HT1080 (cell line): ENCODE measurements at regions not wholly inside any gene's neighbourhood (a gene's known extent, or its start where the extent isn't known, plus 50 kb on each side); places are given as distances from the start of the nearest gene placed in this dataset. TPM values are rescaled to one million over a fixed set of nuclear protein-coding genes. Genes with fewer than 3 reads are reported as not detected.
"Not testable (repeated sequence)": the region's sequence is repeated elsewhere in the genome, so short reads cannot be mapped to it uniquely, and the experiment has no call there.

Experiments
- DNase-seq: peaks from one replicate; pipeline ENCODE4 v3.0.0-alpha.2; 2015; ENCODE audit warnings: low read depth
- small RNA-seq: library from RNA; depleted of rRNA; stranded (forward); fragments of <200 nt; gene quantifications from one replicate; pipeline ENCODE3, GENCODE V24; 2014

DNA sequence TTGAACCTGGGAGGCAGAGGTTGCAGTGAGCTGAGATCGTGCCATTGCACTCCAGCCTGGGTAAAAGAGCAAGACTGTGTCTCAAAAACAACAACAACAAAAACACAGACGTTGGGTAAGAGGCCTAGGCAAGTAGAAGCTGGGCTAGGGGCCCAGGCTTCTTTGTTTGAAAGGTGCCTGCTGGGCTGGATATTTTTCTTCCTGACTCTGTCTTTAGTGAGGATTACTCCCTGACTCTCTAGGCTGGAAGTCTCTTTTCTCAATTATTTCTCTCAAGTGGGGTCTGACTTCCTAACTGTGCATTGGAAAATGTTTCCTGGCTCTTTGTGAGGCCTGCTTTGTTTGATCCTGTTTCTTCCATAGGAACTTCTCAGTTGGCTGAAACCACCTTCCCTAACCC is 76.5 kb upstream of the DTNBP1 start:
- no peak for DNase-seq

DNA sequence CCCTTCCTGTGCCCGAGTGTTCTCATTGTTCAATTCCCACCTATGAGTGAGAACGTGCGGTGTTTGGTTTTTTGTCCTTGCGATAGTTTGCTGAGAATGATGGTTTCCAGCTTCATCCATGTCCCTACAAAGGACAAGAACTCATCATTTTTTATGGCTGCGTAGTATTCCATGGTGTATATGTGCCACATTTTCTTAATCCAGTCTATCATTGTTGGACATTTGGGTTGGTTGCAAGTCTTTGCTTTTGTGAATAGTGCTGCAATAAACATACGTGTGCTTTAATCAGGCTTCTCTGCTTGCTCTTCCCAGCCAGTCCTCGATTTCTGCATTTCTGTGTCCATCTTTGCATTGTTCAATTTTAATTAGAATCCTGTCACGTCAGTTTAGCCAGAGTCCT is 75.4 kb upstream of the DTNBP1 start:
- DNase-seq: not testable (repeated sequence)

DNA sequence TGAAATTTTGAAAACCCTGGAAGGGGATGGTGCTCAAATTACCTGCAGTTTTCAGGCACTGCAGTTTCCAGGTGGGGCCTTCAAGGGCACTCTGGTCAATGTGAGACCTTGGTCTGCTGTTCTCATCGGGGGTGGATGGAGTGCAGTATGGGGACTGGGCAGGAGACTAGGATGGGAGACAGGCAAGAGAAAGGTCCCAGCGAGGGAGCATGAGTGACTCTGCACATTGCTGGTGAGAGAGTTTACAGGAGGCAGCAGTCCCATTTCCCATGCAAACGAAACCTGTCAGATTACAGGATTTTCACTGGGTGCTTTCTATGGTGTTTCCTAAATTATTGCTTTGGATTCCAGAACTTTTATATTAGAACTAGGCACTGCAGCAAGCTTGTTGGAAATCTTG is 73.5 kb upstream of the DTNBP1 start:
- DNase-seq: no peak

DNA sequence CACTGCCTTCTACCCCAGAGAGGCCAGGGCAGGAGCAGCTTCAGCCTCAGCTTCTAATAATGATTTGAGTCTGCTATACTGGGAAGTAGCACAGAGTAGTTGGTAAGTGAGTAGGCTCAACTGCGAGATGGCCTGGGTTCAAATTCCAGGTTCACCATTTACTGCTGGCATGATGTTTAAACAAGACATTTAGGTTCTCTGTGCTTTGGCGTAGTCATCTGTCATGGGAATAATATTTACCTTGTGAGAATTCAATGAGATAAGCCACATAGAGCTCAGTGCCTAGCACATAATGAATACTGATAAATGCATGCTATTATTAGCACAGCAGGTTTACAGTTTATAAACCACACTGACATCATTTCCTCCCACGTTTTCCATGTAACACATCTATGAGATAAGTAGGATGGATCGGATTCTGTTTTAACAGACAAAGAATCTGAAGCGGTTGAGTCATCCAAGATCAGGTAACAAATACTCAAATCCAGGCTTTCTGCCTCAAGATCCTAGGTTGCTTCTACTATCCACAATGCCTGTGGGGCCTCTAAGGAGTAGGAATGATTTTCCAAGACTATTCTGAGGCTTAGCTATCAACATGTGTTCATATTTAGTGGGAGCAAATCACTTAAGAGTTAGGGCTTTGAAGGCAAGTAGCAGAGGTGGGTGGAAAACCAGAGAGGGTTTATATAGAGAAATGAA is 72.9 kb upstream of the DTNBP1 start:
- DNase-seq: peak; percentile 64

DNA sequence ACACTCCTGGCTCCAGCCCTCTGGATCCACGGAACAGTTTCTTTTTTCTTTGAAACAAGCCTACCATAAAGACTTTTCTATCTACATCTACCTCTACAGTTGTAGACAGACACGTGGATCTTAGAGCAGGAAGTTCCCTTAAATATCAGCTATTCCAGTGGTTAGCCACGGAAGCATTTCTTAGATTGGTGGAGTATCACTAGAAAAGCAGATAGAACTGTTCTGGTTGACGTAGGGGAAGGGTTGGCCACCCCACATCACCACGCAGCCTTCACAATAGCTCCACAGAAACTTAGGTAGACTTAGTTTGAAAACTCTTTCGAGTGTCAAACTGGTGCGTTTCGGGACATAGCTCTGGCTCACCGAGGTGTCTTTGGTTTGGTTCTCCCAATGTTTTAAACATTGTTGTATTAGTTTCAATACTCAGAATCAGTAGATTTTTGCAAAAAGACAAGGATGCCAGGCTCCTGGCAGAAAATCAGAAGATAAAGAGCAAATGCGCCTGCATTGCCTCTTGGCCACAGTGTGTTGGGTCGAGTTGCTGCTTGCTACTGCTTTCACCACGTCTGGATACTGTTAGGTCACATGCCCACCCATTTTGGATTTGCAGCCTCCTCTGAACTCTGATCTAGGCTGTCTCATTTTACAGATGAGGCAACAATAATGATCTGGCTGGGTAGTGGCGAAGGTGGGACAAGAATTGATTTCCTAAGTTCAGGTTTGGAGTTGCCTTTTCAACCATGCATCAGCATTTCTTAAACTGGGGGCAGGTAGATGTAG is 71.5 kb upstream of the DTNBP1 start:
- no peak for DNase-seq

DNA sequence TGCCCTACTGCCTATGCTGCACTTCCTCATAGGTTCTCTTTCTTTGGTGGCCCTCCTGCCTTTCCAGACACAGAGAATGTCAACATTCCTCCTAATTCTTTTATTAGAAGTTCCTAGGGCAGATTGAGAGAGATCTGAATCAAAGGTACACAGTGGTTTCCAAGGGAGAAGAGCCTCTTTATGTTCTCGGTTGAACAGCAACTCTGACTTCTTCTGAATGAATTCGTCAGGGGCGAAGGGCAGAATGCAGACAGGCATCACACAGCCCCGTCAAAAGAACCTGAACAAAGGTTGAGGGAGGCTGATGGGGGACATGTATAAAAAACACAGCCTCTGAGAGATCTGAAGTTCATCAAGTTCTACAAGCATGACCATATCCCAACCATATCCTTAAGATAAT is 68.1 kb upstream of the DTNBP1 start:
- no peak for DNase-seq

DNA sequence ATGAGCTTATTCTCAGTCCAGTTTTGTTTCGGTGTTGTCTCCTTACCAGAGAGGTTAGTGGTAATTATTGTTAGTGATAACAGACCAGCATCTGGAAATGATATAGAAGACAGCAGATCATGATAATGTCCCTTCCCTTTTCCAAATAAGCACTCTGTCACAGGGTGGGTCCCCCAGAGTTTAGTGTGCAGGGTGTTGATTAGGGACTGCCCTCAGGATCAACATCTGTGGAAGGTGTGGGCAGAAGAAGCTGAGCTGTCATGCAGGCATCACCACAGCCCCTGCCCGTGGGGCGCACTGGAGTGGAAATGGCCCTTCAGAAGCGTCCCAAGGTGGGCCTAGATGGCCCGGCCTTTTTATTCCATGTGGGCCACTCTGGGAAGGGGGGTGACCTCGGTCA is 67.6 kb upstream of the DTNBP1 start:
- DNase-seq: no peak

DNA sequence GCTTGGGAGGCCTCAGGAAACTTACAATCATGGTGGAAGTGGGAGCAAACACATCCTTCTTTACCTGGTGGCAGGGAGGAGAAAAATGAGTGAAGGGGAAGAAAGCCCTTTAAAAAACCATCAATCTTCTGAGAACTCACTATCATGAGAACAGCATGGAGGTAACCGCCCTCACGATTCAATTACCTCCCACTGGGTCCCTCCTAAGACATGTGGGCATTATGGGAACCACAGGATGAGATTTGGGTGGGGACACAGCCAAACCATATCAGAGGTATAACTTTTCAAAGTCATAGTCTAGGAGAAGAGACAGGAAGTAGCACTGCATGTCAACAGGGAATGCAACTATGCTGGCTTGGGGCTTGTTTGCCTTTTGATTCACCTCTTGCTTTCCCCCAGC is 59.9 kb upstream of the DTNBP1 start:
- DNase-seq: no peak

DNA sequence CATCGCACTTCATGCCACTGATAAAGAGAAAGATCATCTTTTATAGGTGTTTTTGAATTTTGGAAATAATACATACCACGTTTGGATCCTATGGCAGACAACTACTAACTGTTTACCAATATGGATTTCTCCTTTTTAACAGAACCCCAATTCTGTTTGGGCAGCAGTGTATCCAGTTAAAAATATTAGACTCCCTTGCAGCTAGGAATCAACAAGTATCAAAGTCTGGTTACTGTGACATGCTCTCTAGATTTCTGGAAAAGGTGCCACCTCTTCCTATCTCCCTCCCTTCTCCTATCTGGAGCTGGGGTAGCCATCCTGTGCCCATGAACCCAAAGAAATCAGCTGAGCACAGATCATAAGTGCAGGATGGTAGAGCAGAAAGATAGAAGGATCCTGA is 54.1 kb upstream of the DTNBP1 start:
- DNase-seq: no peak

DNA sequence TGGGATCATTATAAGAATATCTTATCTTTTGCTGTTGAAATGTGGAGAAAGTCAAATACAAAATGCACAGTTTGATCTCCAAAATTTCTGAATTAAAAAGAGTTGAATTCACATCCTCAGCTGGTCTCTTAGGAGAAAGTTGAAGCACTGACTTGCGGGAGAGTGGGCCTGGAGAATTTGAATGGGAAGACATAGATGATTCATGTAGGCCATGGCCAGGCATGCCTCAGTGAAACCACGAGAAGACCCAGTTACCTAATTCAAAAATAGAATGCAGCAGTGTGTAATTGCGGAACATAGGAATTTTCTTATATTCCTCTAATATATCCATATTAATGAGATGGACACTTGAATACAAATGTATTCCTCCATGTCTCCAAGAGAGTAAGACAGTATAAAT is 53.0 kb upstream of the DTNBP1 start:
- DNase-seq: no peak

DNA sequence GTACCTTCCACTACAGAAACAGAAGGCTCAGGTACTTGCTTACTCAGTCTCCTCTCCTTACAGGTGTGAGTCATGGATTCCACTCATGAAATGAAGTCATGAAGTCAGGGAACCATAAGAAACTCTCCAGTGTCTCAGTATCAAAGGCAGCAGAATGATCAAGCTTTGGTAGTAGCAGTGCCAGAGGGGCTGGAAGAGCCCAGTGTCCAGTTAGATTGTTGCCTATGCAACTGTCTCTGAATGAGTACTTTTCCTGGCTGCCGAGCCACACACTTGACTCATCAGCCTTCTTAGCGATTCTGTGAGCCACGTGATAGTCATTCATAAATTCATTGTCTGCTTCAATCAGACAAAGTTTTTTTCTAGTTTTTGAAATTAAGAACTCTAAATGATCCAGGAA is 52.2 kb upstream of the DTNBP1 start:
- DNase-seq: peak; percentile 53

DNA sequence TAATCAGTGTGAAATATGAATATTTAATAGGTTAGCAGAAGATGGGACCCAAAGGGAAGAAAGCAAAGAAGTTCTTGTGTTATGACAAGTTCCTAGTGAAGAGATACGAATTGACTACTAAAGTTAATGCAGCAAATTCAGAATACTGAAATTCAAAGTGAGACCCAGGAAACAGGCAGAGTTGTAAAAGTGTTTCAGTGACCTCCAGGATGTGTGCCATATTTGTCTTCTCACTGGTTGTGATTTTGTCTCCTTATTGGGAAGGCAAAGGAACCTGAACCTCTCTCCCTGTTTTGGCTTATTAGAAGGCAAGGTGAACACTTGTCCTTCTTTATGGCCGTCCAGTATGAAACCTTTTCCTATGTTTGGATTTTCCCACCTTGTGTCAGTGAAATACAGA is 51.8 kb upstream of the DTNBP1 start:
- no peak for DNase-seq

DNA sequence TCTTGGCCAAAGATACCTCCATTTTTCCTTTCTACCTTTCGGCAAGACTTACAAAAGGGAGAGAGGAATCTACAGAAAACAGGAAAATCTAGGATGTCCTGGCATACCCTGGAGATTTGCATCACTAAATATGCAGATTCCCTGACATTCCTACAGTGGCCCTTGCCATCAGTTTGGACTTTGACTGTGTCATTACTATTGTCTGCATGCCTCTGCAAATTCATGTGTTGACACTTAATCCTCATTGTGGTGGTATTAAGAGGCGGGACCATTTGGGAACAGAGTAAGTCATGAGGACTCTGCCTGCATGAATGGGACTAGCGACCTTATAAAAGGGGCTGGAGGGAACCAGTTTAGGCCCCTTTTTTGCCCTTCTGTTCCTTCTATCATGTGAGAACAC is 50.5 kb upstream of the DTNBP1 start:
- DNase-seq: no peak

DNA sequence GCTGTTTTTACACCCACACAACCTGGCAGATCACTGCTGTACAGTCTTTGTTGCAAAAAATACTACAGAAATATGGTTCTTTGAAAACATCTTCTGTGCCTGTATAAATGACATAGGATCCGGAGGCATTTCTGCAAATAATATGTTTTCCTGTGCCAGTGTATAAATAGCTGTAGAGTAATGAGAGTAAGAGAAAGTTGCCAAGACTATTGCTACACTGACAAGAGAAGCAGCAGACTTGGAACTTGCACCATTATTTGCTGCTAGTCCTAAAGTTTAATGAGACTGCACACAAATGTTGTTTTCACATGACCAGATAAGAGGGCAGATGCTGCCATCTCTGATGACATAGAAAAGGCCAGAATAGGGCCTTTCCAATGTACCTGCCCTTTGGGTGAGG is 50.0 kb upstream of the DTNBP1 start:
- DNase-seq: no peak

Small RNA genes in the stretch of these regions (small RNA-seq; reads per million reads assigned to genes)
- not detected for gene AL365265.1
